SK-MEL-5 (cell line): ENCODE measurements at regions not wholly inside any gene's neighbourhood (a gene's known extent, or its start where the extent isn't known, plus 50 kb on each side); places are given as distances from the start of the nearest gene placed in this dataset.
"Not testable (repeated sequence)": the region's sequence is repeated elsewhere in the genome, so short reads cannot be mapped to it uniquely, and the experiment has no call there.

Experiments used
- DNase-seq: peaks from one replicate; pipeline ENCODE4 v3.0.0-alpha.2; 2016; ENCODE audit warnings: low read depth, low spot score
- in situ Hi-C: cut with HindIII; loops from 2 replicates; pipeline ENCODE4 v1.10.0; 2016; ENCODE audit warnings: low sequenced_read_pairs, high pct_unique_total_duplicates, low pct_unique_long_range_greater_than_20kb

GRCh38 chr11:15300341-15300740, 185.6 kb downstream of the INSC start:
- DNase-seq = no peak
- in situ Hi-C loops = no loop called here

- in situ Hi-C loops = no loop called here
These were observed 192.9 kb downstream of the INSC start for GRCh38 chr11:15307619-15308024.

GRCh38 chr11:15308840-15309239, 194.1 kb downstream of the INSC start:
- no peak for DNase-seq
- in situ Hi-C loops = no loop called here

More at GRCh38 chr11:15307619-15308024, 192.9 kb downstream of the INSC start:
- no peak for DNase-seq

GRCh38 chr11:15309296-15309695, 194.6 kb downstream of the INSC start:
- DNase-seq = no peak
- in situ Hi-C loops = no loop called here

- no peak for DNase-seq
- in situ Hi-C loops = no loop called here
These were observed 199.1 kb downstream of the INSC start for GRCh38 chr11:15313862-15314261.

GRCh38 chr11:15318814-15319213, 204.1 kb downstream of the INSC start:
- no peak for DNase-seq
- in situ Hi-C loops = no loop called here

- in situ Hi-C loops = no loop called here
These were observed 211.8 kb downstream of the INSC start for GRCh38 chr11:15326520-15326919.

GRCh38 chr11:15327786-15328231, 213.1 kb downstream of the INSC start:
- peak; percentile 89 for DNase-seq
- in situ Hi-C loops = no loop called here

More at GRCh38 chr11:15326520-15326919, 211.8 kb downstream of the INSC start:
- DNase-seq = no peak

GRCh38 chr11:15333407-15333806, 218.7 kb downstream of the INSC start:
- in situ Hi-C loops = no loop called here
- no peak for DNase-seq

- in situ Hi-C loops = no loop called here
- no peak for DNase-seq
These were observed 220.0 kb downstream of the INSC start for GRCh38 chr11:15334766-15335165.

GRCh38 chr11:15336021-15336420, 221.3 kb downstream of the INSC start:
- DNase-seq = peak; percentile 49
- in situ Hi-C loops = no loop called here

GRCh38 chr11:15339302-15339701, 224.6 kb downstream of the INSC start:
- in situ Hi-C loops = no loop called here
- DNase-seq = no peak

- in situ Hi-C loops = no loop called here
- no peak for DNase-seq
These were observed 226.9 kb downstream of the INSC start for GRCh38 chr11:15341587-15341986.

GRCh38 chr11:15342163-15342562, 227.4 kb downstream of the INSC start:
- DNase-seq = no peak
- in situ Hi-C loops = no loop called here

- in situ Hi-C loops = no loop called here
- no peak for DNase-seq
These were observed 232.2 kb downstream of the INSC start for GRCh38 chr11:15346907-15347306.

- no peak for DNase-seq
- in situ Hi-C loops = no loop called here
These were observed 233.4 kb downstream of the INSC start for GRCh38 chr11:15347969-15348734.

- in situ Hi-C loops = no loop called here
- DNase-seq = no peak
These were observed 234.7 kb downstream of the INSC start for GRCh38 chr11:15349413-15349812.

- in situ Hi-C loops = no loop called here
- peak; percentile 97 for DNase-seq
These were observed 246.6 kb downstream of the INSC start for GRCh38 chr11:15361316-15361715.

GRCh38 chr11:15365286-15365685, 250.6 kb downstream of the INSC start:
- in situ Hi-C loops, DNase-seq: not testable (repeated sequence)
